Testis (tissue), 2 donors: ENCODE measurements at regions not wholly inside any gene's neighbourhood (a gene's known extent, or its start where the extent isn't known, plus 50 kb on each side); places are given as distances from the start of the nearest gene placed in this dataset.

Experiments used
- POLR2A ChIP-seq: fragments of 450-650 bp; IDR thresholded peaks from one replicate; pipeline ENCODE4 v1.6.1; 2017; ENCODE audit warnings: antibody characterized with exemption, mild to moderate bottlenecking, moderate library complexity
- TF ChIP-seq, protein P1 (sequence below), 3 experiments: fragments of 450-650 bp in 2 of 3; fragments of 200-600 bp in 1 of 3; sonication (generic) in 1 of 3; IDR thresholded peaks; one replicate each; pipeline ENCODE4 v1.5.1; 2016 to 2019; ENCODE audit warnings: antibody characterized with exemption in 3 of 3, mild to moderate bottlenecking in 2 of 3, moderate library complexity in 1 of 3

- TF ChIP-seq, protein P1, sequence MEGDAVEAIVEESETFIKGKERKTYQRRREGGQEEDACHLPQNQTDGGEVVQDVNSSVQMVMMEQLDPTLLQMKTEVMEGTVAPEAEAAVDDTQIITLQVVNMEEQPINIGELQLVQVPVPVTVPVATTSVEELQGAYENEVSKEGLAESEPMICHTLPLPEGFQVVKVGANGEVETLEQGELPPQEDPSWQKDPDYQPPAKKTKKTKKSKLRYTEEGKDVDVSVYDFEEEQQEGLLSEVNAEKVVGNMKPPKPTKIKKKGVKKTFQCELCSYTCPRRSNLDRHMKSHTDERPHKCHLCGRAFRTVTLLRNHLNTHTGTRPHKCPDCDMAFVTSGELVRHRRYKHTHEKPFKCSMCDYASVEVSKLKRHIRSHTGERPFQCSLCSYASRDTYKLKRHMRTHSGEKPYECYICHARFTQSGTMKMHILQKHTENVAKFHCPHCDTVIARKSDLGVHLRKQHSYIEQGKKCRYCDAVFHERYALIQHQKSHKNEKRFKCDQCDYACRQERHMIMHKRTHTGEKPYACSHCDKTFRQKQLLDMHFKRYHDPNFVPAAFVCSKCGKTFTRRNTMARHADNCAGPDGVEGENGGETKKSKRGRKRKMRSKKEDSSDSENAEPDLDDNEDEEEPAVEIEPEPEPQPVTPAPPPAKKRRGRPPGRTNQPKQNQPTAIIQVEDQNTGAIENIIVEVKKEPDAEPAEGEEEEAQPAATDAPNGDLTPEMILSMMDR (IDR thresholded peaks at IDR 0.05), result no peak
- no peak for TF ChIP-seq POLR2A
Measured at GRCh38 chr1:14498839-14499238, 99.6 kb upstream of the KAZN start.
